Neural cell (in vitro differentiated cells): ENCODE measurements at regions not wholly inside any gene's neighbourhood (a gene's known extent, or its start where the extent isn't known, plus 50 kb on each side); places are given as distances from the start of the nearest gene placed in this dataset.

Experiments used
- CTCF ChIP-seq: fragments of 450-650 bp; IDR thresholded peaks from 2 replicates; pipeline ENCODE4 v1.5.1; 2014; ENCODE audit warnings: antibody characterized with exemption, mild to moderate bottlenecking, moderate library complexity; ENCODE audit not compliant: poor library complexity, severe bottlenecking
- EP300 ChIP-seq: fragments of 450-650 bp; conservative IDR thresholded peaks from 2 replicates; pipeline ENCODE4 v1.6.1; 2014; ENCODE audit warnings: antibody characterized with exemption, mild to moderate bottlenecking, moderate library complexity; ENCODE audit not compliant: poor library complexity, severe bottlenecking
- EZH2 ChIP-seq: fragments of 200-600, 300-800 bp; shearing (Covaris generic), sonication (generic); IDR thresholded peaks from 2 replicates; pipeline ENCODE4 v1.6.1; 2014; ENCODE audit warnings: antibody characterized with exemption, low read length, borderline replicate concordance, mild to moderate bottlenecking; ENCODE audit not compliant: insufficient read depth, poor library complexity, severe bottlenecking

GRCh38 chr9:108163321-108164005 is 673.9 kb upstream of the KLF4 start:
- TF ChIP-seq CTCF (no peak), EZH2 (no peak), EP300 (no peak)
